Muscle of back (tissue), 3 donors: ENCODE measurements at regions not wholly inside any gene's neighbourhood (a gene's known extent, or its start where the extent isn't known, plus 50 kb on each side); places are given as distances from the start of the nearest gene placed in this dataset.
"Not testable (repeated sequence)": the region's sequence is repeated elsewhere in the genome, so short reads cannot be mapped to it uniquely, and the experiment has no call there.

ENCODE experiments used
- DNase-seq, 3 donors: peaks; one replicate each; pipeline versions ENCODE4 v3.0.0 to v3.0.0-alpha.2; 2013

DNA sequence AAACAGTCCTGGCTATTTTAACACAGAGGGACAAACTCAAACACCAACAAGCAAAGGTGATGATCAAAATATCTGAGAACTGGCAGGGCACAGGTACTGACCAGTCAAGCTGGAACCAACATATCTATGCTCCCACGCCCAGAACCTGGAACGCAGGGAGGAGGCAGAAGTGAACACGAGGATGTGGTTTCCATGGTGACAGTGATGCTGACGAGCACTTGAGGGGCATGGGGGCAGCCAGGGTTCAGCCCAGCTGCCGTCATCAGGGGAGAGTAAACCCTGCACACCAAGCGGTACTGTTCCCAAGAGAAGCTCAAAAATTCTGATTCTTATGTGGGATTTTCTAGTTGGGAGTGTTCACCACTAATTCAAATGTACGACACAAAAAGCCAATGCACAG, 113.6 kb upstream of the SFSWAP start:
- no peak for DNase-seq

DNA sequence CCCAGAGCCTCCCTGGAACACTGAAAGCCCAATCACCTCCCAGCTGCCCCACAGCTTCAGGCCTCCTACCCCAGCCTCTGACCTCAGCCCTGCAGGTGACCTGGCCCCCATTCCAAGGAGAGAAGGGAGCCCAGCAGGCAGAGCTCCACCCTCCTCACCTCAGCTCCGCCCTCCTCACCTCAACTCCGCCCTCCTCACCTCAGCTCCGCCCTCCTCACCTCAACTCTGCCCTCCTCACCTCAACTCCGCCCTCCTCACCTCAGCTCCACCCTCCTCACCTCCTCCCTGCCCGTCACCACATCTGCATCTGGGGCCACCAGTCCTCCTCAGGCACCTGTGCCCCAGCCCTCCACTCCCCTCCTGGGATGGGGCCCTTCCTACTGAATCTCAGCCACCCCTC, 112.2 kb upstream of the SFSWAP start:
- DNase-seq, result no peak

DNA sequence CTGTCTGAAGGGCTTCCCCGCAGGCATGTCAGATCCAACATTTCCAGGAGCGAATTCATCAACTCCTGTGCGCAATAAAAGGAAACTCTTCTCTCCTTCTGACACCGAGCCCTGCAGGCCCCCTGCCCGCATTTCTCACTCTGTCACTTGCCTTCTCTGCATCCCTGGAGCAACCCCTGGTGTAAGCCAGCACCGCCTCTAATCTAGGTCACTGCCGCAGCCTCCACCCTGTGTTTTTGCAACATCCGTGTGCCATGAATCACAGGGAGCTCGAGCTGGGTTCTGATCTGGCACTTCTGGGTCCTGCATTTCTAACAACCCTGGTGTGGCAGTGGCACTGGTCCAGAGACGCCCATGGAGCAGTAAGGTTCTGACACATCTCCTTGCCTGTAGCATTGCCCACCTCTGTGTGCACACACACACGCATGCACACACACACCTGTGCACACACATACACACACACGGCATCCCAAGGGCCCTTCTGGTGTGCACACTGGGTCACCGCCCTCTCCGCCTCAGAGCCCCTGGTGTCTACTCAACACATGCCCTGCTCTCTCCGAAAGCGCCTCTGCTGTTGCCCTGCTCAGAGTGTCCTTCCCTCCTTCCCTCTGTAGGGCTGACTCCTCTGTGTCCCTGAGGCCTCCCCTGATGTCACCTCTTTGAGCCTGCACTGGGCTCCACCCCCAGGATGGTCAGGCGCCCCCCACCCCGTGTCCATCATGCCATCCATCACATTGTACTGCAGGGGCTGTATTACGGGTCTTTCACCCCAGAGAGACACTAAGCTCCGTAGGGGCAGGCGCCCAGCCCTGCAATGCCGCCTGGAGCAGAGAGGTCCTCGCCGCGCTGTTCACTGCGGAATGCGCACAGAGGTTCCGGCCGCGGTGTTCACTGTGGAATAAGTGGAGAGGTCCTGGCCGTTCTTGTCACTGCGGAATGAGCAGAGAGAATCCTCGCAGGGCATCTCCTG, 111.4 kb upstream of the SFSWAP start:
- no peak for DNase-seq

DNA sequence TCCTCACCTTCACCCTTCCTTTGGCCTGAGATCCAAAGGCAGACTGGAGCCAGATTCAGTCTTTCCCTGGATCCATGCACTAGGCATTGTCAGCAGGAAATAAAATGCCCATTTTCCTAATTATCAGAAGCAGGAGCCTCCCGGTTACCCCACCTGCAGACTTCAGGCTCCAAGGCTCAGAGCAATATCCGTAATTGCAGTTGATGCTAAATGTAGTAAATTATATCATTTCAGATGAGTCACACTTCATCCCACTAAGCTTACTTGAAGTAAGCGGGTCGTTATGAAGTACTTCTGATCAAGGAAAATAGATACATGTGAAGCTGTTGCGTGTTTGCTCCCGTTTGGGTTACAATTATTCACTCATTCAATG, 110.7 kb upstream of the SFSWAP start:
- no peak for DNase-seq

DNA sequence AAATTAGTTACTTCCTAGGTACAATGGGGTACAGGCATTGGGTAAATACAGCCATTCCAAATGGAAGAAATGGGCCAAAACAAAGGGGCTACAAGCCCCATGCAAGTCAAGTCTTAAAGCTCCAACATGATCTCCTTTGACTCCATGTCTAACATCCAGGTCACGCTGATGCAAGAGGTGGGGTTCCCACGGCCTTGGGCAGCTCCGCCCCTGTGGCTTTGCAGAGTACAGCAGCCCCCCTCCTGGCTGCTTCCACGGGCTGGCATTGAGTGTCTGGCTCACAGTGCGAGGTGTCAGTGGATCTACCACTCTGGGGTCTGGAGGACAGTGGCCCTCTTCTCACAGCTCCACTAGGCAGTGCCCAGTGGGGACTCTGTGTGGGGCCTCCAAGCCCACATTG, 109.4 kb upstream of the SFSWAP start:
- DNase-seq, result not testable (repeated sequence)

DNA sequence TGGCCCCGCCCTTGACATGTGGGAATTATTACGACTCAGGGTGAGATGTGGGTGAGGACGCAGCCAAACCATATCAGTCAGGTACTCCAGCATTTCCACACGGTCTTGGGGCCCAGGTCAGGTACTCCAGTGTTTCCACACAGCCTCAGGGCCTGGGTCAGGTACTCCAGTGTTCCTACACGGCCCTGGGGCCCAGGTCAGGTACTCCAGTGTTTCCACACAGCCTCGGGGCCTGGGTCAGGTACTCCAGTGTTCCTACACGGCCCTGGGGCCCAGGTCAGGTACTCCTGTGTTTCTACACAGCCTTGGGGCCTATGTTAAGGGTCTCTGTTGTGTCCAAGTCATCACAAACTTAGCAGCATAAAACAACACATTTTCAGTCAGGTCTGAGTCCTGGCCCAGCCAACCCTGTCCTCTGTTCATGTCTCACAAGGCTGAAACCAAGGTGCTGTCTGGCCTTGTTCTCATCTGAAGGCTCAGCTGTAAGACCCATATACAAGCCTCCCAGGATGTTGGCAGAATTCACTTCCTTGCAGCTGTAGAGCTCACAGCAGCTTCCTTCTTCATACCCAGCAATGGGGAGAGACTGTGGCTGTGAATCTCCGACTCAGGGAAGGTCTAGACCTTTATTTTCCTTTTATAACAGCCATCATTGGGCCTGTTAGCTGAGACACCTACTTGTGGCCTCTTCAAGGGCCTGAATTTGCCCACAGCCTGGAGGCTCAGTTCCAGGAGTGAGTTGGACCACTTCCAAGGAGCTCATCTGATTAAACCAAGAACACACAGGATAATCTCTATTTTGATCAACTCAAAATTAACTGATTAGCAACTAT, 107.6 kb upstream of the SFSWAP start:
- no peak for DNase-seq

DNA sequence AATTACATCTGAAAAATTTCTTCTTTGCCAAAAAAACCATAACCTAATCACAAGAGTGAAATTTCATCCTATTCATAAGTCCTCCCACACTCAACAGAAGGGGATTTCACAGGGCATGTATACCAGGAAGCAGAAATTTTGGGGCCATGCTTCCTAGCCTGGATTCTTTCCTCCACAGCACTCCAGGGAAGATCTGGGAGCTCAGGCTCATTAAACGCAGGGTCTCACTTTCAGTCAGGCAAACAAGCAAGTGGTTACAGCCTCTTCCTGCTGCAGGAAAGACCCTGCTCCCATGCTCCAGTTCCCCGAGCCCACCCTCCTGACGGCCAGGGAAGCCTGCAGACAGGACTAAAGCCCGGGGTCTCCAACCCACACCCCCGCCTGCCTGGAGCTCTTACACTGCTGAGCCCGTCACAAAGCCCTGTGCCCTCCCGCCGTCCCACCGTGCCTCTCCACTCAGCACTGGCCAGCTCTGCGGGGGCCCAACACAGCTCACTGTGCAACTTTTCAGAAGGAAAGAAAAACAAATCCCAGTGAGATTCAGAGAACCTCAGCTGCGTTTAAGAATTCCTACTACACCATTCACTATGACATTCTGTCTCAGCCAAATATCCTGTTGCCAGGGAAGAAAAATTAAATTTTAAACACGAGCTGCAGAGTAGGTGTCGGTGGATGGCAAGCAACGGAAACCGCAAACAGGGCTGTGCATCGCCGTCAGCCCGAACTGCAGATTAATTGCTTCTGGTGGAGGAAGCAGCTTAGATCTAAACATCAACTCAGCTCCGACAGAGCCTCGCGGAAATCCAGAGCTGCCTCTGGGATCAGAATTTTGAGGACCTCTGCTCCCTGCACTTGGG, 106.7 kb upstream of the SFSWAP start:
- no peak for DNase-seq

DNA sequence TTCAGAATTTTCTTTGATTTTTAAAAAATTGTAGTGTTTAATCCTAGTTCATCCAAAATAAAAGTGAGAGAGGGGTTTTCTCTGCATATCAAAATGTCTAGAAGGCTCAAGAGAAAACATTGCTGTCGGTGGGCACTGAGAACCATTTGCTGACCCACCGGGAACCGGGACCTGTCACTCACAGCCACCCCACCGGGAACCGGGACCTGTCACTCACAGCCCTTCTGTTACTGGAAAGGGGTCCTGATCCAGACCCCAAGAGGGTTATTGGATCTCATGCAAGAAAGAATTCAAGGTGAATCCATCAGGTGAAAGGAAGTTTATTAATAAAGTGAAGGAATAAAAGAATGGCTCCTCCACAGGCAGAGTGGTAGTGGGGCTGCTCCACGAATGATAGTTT, 106.0 kb upstream of the SFSWAP start:
- no peak for DNase-seq

DNA sequence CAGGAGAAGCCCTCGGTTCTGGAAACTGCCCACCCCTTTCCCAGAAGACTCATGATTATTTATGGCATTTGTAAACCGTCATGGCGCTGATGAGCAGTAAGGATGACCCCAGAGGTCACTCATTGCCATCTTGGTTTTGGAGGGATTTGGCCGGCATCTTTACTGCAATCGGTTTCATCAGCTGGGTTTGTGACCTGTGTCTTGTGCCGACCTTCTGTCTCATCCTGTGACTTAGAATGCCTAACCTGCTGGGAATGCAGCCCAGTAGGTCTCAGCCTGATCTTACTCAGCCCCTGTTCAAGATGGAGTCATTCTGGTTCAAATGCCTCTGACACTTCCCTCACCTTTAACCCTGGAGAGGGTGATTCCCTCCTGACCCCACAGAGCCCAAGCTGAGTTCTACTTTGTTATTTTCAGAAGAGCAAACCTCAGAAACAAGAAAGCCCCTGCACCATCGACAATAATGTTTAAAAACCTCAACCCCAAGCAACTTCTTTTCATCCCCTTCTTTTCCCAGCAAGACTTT, 105.5 kb upstream of the SFSWAP start:
- no peak for DNase-seq

DNA sequence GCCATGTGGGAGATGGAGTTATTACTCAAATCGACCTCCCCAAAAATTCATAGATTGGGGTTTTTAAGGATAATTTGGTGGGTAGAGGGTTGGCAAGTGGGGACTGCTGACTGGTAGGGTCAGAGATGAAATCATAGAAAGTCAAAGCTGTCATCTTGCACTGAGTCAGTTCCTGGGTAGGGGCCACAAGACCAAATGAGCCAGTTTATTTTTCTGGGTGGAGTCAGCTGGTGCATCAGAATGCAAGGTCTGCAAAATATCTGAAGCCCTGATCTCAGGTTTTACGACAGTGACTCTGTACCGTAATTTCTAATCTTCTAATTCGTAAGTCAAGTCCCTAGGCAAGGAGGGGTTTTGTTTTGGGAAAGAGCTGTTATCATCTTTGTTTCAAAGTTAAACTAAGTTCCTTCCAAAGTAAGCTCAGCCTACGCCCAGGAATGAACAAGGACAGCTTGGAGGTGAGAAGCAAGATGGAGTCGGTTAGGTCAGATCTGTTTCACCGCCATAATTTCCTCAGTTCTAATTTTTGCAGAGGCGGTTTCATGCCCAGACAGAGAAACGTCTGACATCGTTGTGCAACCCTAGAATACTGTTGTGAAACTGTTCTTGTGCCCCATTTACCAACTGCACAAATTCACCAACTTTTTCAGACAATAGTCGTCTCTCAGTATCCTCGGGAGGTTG, 104.5 kb upstream of the SFSWAP start:
- no peak for DNase-seq

DNA sequence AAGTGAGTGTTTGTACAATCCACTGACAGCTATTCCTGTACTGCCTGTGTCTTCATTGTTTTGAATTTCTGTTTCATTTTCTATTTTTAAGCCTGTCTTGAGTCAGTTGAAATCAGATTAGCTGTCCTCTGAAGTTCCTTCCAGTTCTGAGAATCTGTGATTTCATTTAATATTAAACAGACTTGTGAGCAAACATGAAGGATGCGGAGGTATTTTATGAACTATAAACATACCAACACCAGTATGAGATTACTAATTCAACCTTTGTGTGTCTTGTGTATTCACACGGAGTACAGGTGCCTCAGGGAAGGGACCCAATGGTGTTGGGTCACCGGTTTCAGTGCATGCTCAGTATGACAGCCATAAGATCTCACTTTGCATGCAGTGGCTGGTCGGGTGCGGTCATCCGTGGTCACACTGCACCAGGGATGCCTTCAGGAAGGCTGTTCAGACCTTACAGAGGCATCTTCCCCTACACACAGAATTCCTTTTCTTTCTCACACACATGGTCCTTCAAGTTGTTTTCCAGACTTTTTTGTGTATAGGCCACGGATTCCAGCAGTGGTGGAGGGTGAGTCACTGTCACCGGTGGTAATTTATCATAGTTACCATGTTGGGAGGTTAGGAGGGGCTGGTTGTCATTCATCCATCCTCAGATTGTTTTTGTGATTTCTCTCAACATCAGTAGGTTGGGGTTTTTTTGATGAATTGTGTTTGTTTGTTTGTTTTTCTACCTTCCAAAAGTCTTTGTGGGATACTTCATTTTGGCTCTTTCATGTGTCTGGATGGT, 103.0 kb upstream of the SFSWAP start:
- no peak for DNase-seq

DNA sequence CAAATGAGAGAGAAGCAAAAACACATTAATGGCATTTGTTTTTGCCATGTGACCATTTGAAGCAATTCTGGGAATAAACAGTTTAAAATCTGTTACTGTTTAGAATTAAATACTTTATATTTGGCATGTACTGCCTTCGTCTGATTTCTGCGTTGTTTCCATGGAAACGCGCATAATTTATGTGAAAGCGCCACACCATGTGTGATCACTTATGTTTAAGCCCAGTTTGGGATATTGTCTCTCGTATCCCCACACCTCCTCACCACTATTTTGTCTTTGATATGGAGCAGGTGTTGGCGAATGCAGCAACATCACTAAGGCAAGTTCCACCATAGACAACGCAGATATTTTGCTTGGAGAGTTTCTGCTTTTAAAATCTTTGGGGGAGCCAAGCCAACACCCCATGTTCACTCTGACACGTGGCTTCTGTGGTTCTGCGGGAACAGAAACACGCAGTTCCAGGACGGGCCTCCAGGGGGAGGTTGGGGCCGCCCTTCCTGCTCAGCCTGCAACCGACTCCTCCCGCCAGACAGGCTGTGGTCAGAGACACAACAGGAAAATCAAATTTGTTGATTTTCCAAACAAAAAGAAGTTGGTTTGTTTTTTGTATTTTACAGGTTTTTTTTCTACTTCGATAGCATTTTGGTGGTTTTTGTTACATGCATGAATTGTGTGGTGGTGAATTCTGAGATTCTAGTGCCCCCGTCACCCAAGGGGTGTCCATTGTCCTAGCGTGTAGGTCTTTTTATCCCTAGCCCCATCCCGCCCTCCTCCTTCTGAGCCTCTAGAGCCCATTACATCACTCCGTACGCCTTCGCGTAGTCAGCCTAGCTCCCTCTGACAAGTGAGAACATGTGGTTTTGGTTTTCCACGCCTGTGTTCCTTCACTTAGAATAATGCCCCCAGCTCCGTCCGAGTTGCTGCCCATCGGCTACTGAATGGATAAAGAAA, 101.9 kb upstream of the SFSWAP start:
- peak; percentile 68 to 92 (median 87) for DNase-seq

DNA sequence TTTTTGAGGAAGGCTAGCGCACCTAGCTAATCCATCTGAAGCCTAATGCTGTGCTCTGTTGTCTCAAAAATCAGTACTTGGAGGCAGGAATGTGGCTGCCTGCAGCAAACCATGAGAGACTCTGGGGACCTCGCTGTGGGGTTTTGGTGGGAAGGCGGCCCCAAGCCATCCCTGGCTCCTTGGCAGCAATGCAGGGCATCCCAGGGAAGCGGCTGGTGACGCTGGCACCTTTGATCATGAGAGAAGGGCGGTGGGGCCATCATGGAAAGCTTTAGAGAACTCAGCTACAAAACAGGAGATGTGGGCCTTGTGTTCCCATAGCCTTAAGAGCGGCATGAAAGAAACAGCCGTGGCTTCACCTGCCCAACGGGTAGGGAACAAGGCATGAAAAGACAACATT, 101.1 kb upstream of the SFSWAP start:
- DNase-seq, result no peak

DNA sequence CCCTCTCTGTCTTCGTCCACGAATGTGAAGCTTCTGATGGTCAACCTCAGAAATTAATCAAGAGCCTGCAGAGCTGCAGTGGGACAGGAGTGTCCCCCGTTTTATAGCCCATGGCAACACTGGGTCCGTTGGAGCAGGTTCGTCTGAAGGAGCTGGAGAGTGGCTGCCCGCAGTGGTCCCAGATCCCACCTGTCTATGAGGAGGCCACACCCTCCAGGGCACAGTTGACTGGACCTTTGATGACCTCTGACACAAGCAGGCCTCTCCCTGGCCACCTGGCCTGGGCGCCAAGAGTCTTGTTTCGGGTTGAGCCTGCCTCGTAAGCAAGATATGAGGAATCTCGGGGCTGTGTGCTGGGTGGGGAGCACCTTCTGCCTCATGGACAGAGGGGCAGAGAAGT, 100.7 kb upstream of the SFSWAP start:
- DNase-seq, result no peak

DNA sequence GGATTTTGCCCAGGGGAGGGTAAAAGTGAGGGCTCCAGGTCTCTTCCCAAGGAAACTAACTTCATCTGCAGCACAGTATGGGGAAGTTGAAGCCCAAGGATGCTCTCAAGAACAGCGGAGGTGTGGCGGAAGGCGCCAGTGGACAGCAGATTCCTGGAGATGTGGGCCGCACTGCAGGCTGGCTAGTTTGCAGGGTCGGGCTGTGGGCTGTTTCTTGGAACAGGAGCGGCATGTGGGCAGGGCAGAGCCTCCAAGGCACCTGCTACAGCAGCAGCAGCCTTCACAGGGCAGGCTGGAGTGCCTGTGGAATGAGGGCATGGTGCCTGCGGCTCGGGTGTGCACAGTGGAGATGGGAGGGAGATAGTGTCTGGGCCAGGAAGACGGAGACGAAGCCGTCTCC, 100.0 kb upstream of the SFSWAP start:
- DNase-seq, result no peak

DNA sequence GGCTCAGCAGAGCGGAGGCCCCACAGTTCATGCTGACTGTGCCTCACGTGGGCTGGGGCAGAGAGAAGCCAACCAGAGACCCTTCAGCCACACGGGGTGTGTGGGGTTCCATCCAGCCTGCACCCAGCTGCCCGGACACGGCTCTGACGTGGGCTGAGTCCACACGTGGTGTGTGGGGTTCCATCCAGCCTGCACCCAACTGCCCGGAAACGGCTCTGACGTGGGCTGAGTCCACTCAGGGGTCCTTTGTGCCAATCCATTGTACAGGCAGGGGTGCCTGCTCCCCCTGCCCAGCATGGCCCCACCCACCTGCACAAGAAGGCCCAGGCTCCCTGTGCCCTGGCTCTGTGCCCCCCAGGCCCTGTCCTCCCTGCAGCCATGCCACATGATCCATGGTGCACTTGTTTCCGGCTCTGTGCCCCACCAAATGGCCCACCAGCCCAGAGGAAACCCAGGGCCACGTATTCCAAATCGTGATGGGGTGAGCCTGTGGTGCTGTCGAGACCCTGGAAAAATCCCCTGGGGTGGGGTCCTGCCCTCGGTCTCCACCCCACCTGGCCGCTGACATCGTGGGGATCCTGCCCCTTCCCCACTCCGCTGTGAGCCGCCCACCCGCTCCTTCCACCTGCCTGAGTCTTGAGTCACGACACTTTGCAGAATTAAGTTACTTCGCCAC, 99.3 kb upstream of the SFSWAP start:
- DNase-seq, result no peak

DNA sequence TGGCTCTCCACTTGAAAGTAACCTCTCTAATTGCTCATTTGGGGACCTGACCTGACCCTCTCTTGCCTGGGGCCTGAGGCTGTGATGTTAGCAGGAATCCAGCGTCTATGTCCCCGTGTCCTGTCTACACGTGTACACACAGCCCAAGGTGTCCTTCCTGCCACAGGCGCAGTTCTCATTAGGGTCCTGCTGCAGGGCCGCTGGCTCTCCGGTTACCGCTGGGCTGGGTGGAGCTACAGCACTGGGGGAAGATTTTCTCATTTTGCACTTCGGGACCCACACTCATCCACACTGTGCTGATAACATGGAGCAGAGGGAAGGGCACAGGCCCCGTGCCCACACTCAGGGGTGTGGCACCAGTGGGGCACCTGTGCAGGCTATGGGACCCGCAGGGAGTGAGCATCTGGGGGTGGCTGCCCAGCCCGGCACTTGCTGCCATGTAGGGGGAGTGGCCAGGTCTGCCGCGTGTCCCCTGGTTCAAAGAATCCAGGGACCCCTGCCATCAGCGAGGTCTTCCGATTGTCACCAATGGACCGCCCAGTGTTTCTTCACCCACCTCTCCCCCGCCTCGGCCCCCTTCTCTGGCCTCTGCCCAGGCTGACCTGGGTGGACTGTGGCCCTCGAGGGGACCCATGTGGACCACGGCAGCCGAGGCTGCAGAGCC, 98.7 kb upstream of the SFSWAP start:
- no peak for DNase-seq

DNA sequence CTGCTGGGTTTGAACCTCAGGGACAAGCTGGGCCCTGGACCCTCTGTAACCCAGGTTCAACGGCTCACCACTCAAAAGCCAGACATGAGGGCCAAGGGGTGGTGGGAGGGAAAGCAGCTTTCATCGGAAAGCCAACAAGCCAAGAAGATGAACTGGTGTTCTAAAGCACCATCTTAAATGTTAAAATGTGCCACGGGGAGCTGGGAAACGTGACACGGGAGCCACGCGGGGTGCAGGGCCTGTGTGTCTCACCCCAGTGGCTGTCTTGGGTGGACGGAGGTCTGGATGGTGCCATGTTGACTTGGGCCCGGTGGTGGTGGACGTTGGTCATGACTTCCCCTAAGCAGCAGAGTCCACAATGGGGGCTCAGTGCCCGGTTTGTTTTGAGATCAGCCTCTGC, 97.7 kb upstream of the SFSWAP start:
- DNase-seq, result no peak
